HPDE6-E6E7 (cell line): ENCODE measurements at regions not wholly inside any gene's neighbourhood (a gene's known extent, or its start where the extent isn't known, plus 50 kb on each side); places are given as distances from the start of the nearest gene placed in this dataset.

Experiments
- DNase-seq: peaks from one replicate; pipeline ENCODE4 v3.0.0; 2011; ENCODE audit warnings: missing footprints; ENCODE audit errors: extremely low spot score

DNA sequence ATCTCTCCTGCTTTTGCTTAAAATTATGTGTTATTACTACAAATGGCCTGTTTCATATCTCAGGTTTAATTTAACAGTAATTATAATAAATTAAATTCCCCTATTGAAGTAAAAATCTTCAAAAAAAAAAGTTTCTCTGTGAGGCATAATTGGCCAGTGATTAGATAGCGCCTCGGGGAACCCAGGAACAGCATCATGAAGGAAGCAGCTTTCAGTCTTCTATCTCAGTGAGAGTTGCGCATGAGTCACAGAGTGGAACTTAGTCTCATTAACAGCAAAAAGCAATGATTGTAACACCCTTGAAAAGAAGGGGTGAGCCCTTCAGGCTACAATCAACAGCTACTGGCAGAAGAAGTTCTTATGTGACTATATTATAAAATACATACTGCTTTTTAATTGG, 506.2 kb upstream of the ZWINT start:
- DNase-seq: no peak

DNA sequence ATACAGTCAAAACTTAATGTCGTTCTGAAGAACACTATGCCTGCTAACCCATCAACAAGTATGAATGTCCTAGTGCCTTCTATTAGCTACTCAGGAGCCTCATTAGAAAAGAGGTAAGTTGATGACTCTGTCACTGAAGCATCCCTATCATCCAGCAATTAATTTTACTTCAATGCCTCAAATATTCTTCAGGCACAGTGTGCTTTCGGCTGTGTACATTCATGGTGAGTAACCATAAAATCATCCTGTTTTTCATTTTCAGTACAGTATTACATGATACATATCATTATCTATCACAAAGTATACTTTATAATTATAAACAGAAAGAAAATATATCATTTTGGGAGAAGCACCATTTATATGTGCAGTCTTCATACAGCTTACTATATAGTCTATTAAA, 495.5 kb upstream of the ZWINT start:
- no peak for DNase-seq

GRCh38 chr10:56844978-56845529, 484.0 kb upstream of the ZWINT start:
- no peak for DNase-seq

- DNase-seq: no peak
Observed at GRCh38 chr10:56836659-56837058, 475.6 kb upstream of the ZWINT start.

DNA sequence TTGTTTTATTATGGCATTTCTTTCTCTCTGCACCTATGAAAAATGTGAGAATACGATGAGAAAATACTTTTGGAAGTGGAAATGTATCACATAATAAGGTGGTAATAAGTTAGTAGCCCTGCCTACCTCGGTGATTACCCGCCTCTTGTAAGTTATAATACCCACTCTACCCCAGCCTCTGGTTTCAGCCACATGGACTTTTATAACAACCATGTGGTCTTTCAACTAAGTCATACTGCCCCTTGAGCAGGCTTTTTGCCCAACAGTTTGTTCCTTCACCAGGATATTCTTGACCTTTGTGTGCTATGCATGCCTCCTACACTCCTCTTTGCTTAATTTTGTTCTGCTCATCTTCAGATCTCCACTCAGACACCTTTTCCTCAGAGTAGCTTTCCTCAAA, 470.6 kb upstream of the ZWINT start:
- DNase-seq: no peak

- DNase-seq: no peak
Observed at GRCh38 chr10:56823849-56824248, 462.8 kb upstream of the ZWINT start.

GRCh38 chr10:56805022-56805421, 444.0 kb upstream of the ZWINT start:
- no peak for DNase-seq

DNA sequence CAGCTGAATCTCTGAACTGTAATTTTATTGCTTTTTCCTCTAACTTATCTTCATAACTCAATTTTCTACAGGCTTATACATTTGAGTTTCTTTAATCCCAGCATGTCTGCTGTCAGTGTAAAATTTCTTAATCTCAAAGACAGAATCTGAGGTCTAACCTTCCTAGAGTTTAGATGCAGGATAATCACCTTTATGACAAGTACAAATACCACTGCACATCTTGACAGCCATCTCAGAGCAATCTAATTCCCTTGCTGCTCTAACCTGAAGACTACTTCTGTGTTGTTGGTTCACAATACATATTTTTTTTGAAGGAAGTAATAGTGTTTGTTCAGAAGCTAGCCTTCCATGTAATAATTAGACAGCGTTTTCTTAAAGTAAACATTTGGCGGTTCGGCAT, 424.2 kb upstream of the ZWINT start:
- no peak for DNase-seq

- DNase-seq: no peak
Observed at GRCh38 chr10:56782503-56782902, 421.4 kb upstream of the ZWINT start.

GRCh38 chr10:56771343-56771742, 410.3 kb upstream of the ZWINT start:
- no peak for DNase-seq

DNA sequence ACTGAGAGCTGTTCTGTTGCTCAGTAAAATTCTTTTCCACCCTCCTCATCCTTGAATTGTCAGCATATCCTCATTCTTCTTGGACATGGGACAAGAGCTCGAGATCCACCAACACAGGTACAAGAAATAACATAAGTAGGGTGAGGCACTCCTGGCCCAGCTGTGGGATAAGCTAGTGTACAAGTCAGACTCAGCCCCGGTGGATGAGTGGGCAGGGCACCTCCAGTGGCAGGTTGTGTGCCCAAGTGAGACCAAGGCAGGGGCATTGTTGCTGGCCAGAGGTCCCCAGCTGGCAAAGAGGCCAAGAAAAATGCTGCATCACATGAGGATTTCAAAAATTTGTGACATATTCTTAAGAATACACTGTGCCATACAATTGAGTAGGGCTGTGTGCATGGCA, 402.0 kb upstream of the ZWINT start:
- DNase-seq: no peak

GRCh38 chr10:56745490-56745889, 384.4 kb upstream of the ZWINT start:
- no peak for DNase-seq

GRCh38 chr10:56728349-56728748, 367.3 kb upstream of the ZWINT start:
- DNase-seq: no peak

DNA sequence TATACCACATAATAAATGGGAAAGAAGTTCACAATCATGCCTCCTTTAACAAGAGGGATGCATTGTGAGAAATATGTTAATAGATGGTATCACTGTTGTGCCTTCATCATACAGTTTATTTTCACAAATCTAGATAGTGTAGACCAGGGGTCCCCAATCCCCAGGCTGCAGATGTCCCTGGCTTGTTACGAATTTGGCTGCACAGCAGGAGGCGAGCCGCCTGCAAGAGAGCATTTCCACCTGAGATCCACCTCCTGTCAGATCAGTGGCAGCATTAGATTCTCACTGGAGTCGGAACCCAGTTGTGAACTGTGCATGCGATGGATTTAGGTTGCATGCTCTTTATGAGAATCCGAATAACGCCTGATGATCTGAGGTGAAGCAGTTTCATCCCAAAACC, 361.9 kb upstream of the ZWINT start:
- no peak for DNase-seq

DNA sequence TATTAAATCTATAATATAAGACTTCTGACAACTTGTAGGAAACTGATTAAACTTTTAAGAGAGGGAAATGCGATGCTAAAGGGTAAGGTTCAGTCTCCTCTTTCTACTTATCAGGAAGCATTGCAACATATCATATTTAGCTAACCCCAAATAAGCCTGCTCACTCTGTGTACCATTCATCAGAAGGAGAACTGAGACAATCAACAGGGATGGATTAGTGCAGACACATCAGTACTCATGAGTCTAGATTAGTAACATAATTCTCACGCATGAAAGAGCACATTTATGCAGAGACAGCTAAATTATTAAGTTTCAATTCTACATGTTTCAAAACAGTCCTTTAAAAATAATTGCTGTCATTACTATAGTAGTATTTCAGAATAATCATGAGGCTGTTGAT, 354.2 kb upstream of the ZWINT start:
- DNase-seq: no peak

GRCh38 chr10:56698506-56698905, 337.4 kb upstream of the ZWINT start:
- no peak for DNase-seq

GRCh38 chr10:56679578-56679977, 318.5 kb upstream of the ZWINT start:
- peak; percentile 25 for DNase-seq

DNA sequence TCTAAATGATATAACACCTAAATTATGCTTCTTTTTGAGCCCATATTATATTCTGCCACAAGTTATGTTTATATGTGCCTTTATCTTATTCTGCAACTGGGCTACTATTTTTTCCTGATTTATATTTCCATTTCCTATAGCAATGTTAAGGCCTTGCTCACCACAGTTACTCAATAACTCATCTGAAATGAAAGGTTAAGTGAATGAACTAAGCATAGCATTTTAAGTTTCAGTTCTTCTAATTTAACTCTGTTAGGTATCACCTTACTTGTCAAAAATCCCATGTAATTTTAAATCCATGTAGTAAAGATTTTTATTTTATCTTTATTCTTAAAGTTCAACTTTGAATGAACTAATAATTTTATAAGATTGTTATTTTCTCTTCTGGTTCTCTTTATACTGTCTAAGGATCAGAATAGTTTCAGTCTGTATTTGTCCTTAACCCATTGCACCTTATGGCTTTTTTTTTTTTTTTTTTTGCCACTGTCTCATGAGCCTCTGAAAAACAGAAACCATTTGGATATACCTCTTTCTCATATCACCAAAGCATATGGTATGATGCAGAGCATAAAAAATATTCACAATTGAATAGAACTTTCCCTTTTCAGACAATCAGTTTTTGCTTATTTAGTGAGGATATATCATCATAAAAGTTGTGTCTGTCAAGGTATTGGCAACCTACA, 301.8 kb upstream of the ZWINT start:
- DNase-seq: no peak

DNA sequence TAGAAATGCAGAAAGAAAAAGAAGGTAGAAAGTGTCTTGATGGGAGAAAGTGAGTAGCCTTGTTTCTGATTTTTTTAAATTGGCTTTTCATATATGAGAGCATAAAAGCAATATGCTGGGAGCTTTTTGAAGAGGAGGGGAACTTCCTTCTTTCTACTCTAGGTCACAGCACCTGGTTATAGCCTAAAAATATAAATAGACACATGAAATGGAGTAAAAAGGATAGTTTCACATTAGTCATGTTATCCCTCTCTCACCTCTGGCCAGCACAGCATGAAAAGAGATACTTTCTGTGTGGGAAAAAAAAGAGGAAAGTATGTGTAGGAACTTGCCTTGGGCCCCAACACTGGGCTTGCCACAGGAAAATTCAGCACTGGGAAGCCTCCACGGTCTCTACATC, 292.2 kb upstream of the ZWINT start:
- no peak for DNase-seq

GRCh38 chr10:56646329-56647111, 285.5 kb upstream of the ZWINT start:
- DNase-seq: no peak

DNA sequence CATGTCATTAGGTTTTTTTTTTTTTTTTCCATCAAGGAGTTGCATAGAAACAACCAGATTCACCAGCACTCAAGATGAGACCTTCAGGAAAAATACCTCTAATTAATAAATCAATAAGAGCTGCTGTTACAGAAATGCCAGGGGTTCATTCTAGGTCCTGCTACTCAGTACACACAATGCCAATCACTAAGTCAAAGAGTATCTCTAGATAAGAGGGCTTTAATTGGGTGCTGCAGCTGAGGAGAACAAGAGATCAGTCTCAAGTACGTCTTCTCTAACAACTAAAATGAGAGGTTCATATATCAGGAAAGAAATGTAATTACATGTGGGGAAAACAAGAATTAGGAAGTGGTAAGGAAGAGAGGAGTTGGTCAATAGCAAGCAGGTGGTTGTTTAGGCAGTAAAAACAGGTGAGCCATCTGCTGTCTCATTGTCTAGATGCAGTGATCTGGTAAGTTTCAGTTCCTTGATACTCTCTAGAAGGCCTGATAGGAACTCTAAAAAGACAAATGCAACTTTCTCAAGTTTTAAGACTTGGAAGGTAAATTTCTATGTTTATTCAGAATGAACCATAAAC, 272.9 kb upstream of the ZWINT start:
- no peak for DNase-seq

DNA sequence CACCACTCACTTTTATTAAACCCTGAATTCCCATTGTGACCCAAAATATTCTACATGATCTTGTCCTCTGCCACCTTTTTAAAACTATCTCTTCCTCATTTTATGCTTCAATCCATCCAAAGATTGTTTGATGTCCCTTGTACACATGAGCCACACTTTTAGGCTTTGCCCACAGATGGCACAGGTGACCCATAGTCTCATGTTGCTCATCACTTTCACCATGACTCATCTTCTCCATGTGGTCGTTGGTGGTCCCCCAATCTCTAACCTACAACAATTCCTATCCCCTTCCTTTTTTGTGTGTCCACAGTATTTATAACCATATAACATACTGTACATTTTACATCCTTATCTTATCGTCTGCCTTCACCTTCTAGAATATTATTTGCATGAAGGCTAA, 271.5 kb upstream of the ZWINT start:
- DNase-seq: no peak

DNA sequence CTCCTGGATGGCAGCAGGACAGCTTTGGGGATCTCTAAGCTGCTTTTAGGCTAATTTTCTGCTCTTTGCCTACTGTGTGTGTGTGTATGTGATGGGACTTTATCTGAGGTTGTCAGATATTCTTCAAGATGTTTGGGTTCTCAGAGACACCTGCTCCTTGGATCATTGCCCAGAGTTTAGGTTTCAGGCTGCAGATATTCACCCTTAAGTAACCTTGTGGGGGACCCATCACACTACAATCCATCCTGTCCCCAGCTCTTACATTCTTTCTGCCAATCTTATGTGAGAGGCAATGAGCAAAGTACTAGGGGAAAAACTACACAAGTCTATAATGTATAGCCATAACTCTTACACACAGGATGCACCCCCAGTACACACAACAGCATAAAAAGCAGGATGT, 263.0 kb upstream of the ZWINT start:
- DNase-seq: no peak
